Trophoblast cell (in vitro differentiated cells and primary cell): ENCODE measurements at regions not wholly inside any gene's neighbourhood (a gene's known extent, or its start where the extent isn't known, plus 50 kb on each side); places are given as distances from the start of the nearest gene placed in this dataset.

ENCODE experiments used
- DNase-seq, 2 donors: peaks; one replicate each; pipeline ENCODE4 v3.0.0-alpha.2; 2016
- H2AFZ ChIP-seq: 2 replicates; pipeline ENCODE4 v1.6.1; 2013; ENCODE audit warnings: low read length, moderate library complexity, mild to moderate bottlenecking; ENCODE audit not compliant: insufficient read depth, poor library complexity
- H2AK5ac ChIP-seq: 2 replicates; pipeline ENCODE4 v1.6.1; 2013; ENCODE audit warnings: mild to moderate bottlenecking, low read length
- H2BK120ac ChIP-seq: 2 replicates; pipeline ENCODE4 v1.6.1; 2013; ENCODE audit warnings: low read length, mild to moderate bottlenecking, moderate library complexity; ENCODE audit not compliant: insufficient read depth, poor library complexity
- H2BK12ac ChIP-seq: 2 replicates; pipeline ENCODE4 v1.6.1; 2013; ENCODE audit warnings: mild to moderate bottlenecking, low read length, moderate library complexity
- H2BK5ac ChIP-seq: 2 replicates; pipeline ENCODE4 v1.6.1; 2013; ENCODE audit warnings: low read length, low read depth, moderate library complexity, mild to moderate bottlenecking; ENCODE audit not compliant: poor library complexity
- H3K14ac ChIP-seq: 2 replicates; pipeline ENCODE4 v1.6.1; 2013; ENCODE audit warnings: mild to moderate bottlenecking, low read length
- H3K18ac ChIP-seq: 2 replicates; pipeline ENCODE4 v1.6.1; 2013; ENCODE audit warnings: mild to moderate bottlenecking, low read length
- H3K23ac ChIP-seq: 2 replicates; pipeline ENCODE4 v1.6.1; 2013; ENCODE audit warnings: low read length
- H3K27ac ChIP-seq: 2 replicates; pipeline ENCODE4 v1.5.1; 2013; ENCODE audit warnings: low read depth, mild to moderate bottlenecking, inconsistent platforms, low read length, moderate library complexity
- H3K27me3 ChIP-seq: 2 replicates; pipeline ENCODE4 v1.6.1; 2013; ENCODE audit warnings: inconsistent platforms, mild to moderate bottlenecking, low read length, moderate library complexity; ENCODE audit not compliant: insufficient read depth
- H3K36me3 ChIP-seq, 2 experiments: 1 replicate in 1 of 2; 2 replicates in 1 of 2; pipeline ENCODE4 v1.6.1; 2013; ENCODE audit warnings: low read length in 2 of 2, mild to moderate bottlenecking in 2 of 2, moderate library complexity in 1 of 2; ENCODE audit not compliant: insufficient read depth in 2 of 2, control insufficient read depth in 1 of 2
- H3K4ac ChIP-seq: 2 replicates; pipeline ENCODE4 v1.6.1; 2013; ENCODE audit warnings: low read depth, mild to moderate bottlenecking, low read length, moderate library complexity
- H3K4me1 ChIP-seq, 2 experiments: 1 replicate in 1 of 2; 2 replicates in 1 of 2; pipeline ENCODE4 v1.6.1; 2013; ENCODE audit warnings: low read length in 2 of 2, mild to moderate bottlenecking in 2 of 2, moderate library complexity in 1 of 2; ENCODE audit not compliant: insufficient read depth in 2 of 2, control insufficient read depth in 1 of 2
- H3K4me2 ChIP-seq: 2 replicates; pipeline ENCODE4 v1.6.1; 2013; ENCODE audit warnings: inconsistent platforms, mild to moderate bottlenecking, low read length, moderate library complexity
- H3K4me3 ChIP-seq: 2 replicates; pipeline ENCODE4 v1.5.1; 2013; ENCODE audit warnings: mild to moderate bottlenecking, low read depth, low read length, inconsistent platforms
- H3K79me1 ChIP-seq: one replicate; pipeline ENCODE4 v1.6.1; 2013; ENCODE audit warnings: low read length
- H3K79me2 ChIP-seq: 2 replicates; pipeline ENCODE4 v1.6.1; 2013; ENCODE audit warnings: low read length, mild to moderate bottlenecking; ENCODE audit not compliant: control insufficient read depth, insufficient read depth, poor library complexity
- H3K9ac ChIP-seq: 2 replicates; pipeline ENCODE4 v1.6.1; 2013; ENCODE audit warnings: mild to moderate bottlenecking, low read length
- H3K9me3 ChIP-seq: 2 replicates; pipeline ENCODE4 v1.6.1; 2013; ENCODE audit warnings: low read depth, mild to moderate bottlenecking, control low read depth, inconsistent platforms, low read length; ENCODE audit not compliant: insufficient read depth
- H4K12ac ChIP-seq: 2 replicates; pipeline ENCODE4 v1.6.1; 2013; ENCODE audit warnings: low read depth, mild to moderate bottlenecking, low read length, moderate library complexity
- H4K8ac ChIP-seq: 2 replicates; pipeline ENCODE4 v1.6.1; 2013; ENCODE audit warnings: low read depth, mild to moderate bottlenecking, low read length, moderate library complexity
- H4K91ac ChIP-seq: one replicate; pipeline ENCODE4 v1.6.1; 2013; ENCODE audit warnings: low read depth, mild to moderate bottlenecking, low read length, moderate library complexity
- WGBS: extraction: QIAGEN DNeasy Blood & Tissue Kit; methylation state at CpG from one replicate; pipeline ENCODE4 v1.1.7; 2013; ENCODE audit warnings: missing lambda C conversion rate; ENCODE audit not compliant: insufficient read length, insufficient coverage; ENCODE audit errors: extremely low coverage; 5-methylcytosine and 5-hydroxymethylcytosine counted together

DNA sequence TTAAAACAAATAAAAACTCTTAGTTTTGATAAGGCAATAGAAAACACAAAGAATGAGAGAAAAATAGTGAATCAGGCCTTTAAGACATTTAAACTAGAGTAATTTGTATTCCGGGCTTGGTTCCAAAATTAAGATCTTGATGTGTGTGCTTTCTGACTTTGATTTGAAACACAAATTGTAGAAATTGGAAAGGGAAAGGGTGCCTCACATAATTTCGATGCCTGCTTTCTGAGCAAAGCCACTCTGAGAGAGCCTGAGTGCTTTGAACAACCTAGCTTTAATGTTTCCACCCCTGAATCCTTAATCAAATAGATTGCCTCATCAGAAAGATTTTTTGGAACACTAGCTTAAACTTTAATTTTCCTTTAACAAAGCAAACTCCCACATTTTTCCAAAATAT, 666.8 kb downstream of the PCDH18 start:
- Histone ChIP-seq H3K79me2 (no peaks in the 10 kb centered on the region), H2AFZ (no peak overlapping the region), H2BK5ac (no peak overlapping the region), H4K8ac (no peak overlapping the region), H3K27me3 (no peaks in the 10 kb centered on the region), H2BK12ac (no peak overlapping the region), H3K4ac (no peak overlapping the region), H2AK5ac (no peak overlapping the region), H3K27ac (no peak overlapping the region), H3K14ac (no peak overlapping the region), H4K91ac (no peak overlapping the region), H3K9me3 (no peaks in the 10 kb centered on the region), H3K4me3 (no peak overlapping the region), H3K18ac (no peak overlapping the region), H3K79me1 (no peaks in the 10 kb centered on the region), H3K36me3 (no peaks in the 10 kb centered on the region), H3K4me1 (no peaks in the 10 kb centered on the region), H2BK120ac (no peak overlapping the region), H3K9ac (no peak overlapping the region), H4K12ac (no peak overlapping the region), H3K23ac (no peak overlapping the region), H3K4me2 (no peak overlapping the region)
- no CpG with 5 or more reads among the region's 2 CpGs for WGBS
- DNase-seq: no peak

DNA sequence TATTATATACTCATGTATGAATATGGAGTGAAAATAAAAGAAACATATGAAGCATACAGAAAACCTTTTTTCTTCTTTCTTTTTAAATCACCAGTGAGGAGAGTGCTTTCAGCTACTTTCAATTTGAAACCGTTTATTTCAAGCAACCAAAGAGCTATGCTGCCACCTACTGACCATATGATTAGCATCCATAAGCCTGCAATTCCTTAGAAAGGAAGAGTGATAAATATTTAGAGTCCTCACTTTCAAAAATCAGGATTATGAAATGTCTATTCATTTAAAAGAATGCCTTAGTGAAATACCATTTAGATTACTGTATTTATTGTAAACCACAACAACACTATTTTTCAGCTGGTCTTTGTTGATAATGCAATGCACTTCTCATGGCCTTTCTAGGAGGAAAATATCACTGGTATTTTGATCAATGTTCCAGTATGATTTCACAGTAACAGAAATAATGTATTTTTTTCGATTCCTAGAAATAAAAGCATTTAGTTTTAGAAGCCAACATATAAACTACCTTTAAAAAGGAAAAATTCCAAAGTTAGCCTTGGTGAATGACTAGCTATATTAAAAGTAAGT, 667.6 kb downstream of the PCDH18 start:
- Histone ChIP-seq H3K4me1 (no peaks in the 10 kb centered on the region), H2AFZ (no peak overlapping the region), H2BK5ac (no peak overlapping the region), H4K12ac (no peak overlapping the region), H3K23ac (no peak overlapping the region), H3K4me3 (no peak overlapping the region), H3K79me2 (no peaks in the 10 kb centered on the region), H3K27me3 (no peaks in the 10 kb centered on the region), H4K8ac (no peak overlapping the region), H2AK5ac (no peak overlapping the region), H3K79me1 (no peaks in the 10 kb centered on the region), H3K9ac (no peak overlapping the region), H3K14ac (no peak overlapping the region), H3K4ac (no peak overlapping the region), H2BK12ac (no peak overlapping the region), H3K18ac (no peak overlapping the region), H3K4me2 (no peak overlapping the region), H2BK120ac (no peak overlapping the region), H4K91ac (no peak overlapping the region), H3K36me3 (no peaks in the 10 kb centered on the region), H3K9me3 (no peaks in the 10 kb centered on the region), H3K27ac (no peak overlapping the region)
- peak; percentile 31 to 87 for DNase-seq
- WGBS: no CpG with 5 or more reads among the region's 2 CpGs

DNA sequence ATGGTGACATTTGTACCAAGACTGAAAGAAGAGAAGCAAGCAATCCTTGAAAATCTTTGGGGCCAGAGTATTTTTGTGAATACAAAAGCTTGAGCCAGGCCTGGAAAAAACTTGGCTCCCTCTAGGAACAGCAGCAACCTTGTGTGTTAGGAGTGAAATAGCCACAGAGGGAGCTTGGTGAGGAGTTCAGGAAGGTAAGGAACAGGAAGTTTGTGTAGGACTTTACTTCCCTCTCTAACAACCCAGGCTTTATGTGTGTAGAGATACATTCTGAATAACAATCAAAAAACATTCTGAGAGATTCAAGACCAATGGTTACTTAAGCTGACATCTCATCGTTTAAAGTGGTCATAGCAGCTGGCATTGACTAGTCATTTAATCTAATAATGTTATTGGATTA, 668.5 kb downstream of the PCDH18 start:
- H2BK5ac ChIP-seq: no peak overlapping the region
- no peak overlapping the region for H3K27ac ChIP-seq
- H3K79me1 ChIP-seq: no peaks in the 10 kb centered on the region
- H2BK12ac ChIP-seq: no peak overlapping the region
- no peak overlapping the region for H4K12ac ChIP-seq
- H4K8ac ChIP-seq: no peak overlapping the region
- H2AFZ ChIP-seq: no peak overlapping the region
- H3K4me2 ChIP-seq: no peak overlapping the region
- no peaks in the 10 kb centered on the region for H3K79me2 ChIP-seq
- H3K36me3 ChIP-seq: no peaks in the 10 kb centered on the region
- H3K14ac ChIP-seq: no peak overlapping the region
- H3K23ac ChIP-seq: no peak overlapping the region
- H2AK5ac ChIP-seq: no peak overlapping the region
- no peak overlapping the region for H3K18ac ChIP-seq
- no peak overlapping the region for H3K9ac ChIP-seq
- DNase-seq: no peak
- H3K4me1 ChIP-seq: no peaks in the 10 kb centered on the region
- H3K9me3 ChIP-seq: no peaks in the 10 kb centered on the region
- no CpG with 5 or more reads among the region's 1 CpG for WGBS
- no peak overlapping the region for H2BK120ac ChIP-seq
- H4K91ac ChIP-seq: no peak overlapping the region
- H3K4me3 ChIP-seq: no peak overlapping the region
- H3K4ac ChIP-seq: no peak overlapping the region
- H3K27me3 ChIP-seq: no peaks in the 10 kb centered on the region

DNA sequence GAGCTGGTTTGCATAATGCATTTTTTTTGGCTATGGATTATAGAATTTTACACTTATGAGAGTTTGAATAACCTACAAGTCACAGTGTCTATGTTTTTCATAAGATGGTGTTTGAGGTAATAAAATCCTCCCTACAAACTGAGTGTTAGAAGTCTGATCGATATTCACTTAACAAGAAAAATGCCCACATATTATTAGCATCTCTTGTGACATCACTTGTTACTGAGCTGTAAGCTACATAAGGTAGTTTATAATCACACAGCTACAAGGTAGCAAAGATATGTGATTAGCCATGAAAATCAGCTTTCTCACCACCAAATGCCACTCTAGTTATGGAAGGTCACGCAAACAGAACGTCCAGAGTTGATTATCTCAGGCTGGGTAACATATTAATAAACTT, 669.6 kb downstream of the PCDH18 start:
- Histone ChIP-seq H3K23ac (no peak overlapping the region), H2BK120ac (no peak overlapping the region), H3K27ac (no peak overlapping the region), H3K4me2 (no peak overlapping the region), H3K36me3 (no peaks in the 10 kb centered on the region), H3K4me3 (no peak overlapping the region), H3K79me2 (no peaks in the 10 kb centered on the region), H4K8ac (no peak overlapping the region), H2AK5ac (no peak overlapping the region), H4K12ac (no peak overlapping the region), H2BK5ac (no peak overlapping the region), H3K79me1 (no peaks in the 10 kb centered on the region), H3K4me1 (no peaks in the 10 kb centered on the region), H3K4ac (no peak overlapping the region), H3K27me3 (no peaks in the 10 kb centered on the region), H2BK12ac (no peak overlapping the region), H4K91ac (no peak overlapping the region), H3K9ac (no peak overlapping the region), H3K18ac (no peak overlapping the region), H3K9me3 (no peaks in the 10 kb centered on the region), H3K14ac (no peak overlapping the region), H2AFZ (no peak overlapping the region)
- WGBS: no CpG with 5 or more reads among the region's 3 CpGs
- no peak for DNase-seq
